GM21528 (cell line): ENCODE measurements at regions not wholly inside any gene's neighbourhood (a gene's known extent, or its start where the extent isn't known, plus 50 kb on each side); places are given as distances from the start of the nearest gene placed in this dataset.

Experiments
- ATAC-seq: cut with Tn5 transposase; IDR thresholded peaks from one replicate; pipeline ENCODE4 v1.9.1; 2021; ENCODE audit warnings: mild to moderate bottlenecking, moderate library complexity; ENCODE audit not compliant: unreplicated experiment, low FRiP score

GRCh38 chr5:173736923-173737412, 120.5 kb upstream of the BOD1 start:
- ATAC-seq: peak; percentile 70

- no peak for ATAC-seq
Observed at GRCh38 chr5:173739741-173740140, 123.3 kb upstream of the BOD1 start.

- ATAC-seq: no peak
Observed at GRCh38 chr5:173740400-173740799, 124.0 kb upstream of the BOD1 start.

- no peak for ATAC-seq
Observed at GRCh38 chr5:173741087-173741486, 124.6 kb upstream of the BOD1 start.

DNA sequence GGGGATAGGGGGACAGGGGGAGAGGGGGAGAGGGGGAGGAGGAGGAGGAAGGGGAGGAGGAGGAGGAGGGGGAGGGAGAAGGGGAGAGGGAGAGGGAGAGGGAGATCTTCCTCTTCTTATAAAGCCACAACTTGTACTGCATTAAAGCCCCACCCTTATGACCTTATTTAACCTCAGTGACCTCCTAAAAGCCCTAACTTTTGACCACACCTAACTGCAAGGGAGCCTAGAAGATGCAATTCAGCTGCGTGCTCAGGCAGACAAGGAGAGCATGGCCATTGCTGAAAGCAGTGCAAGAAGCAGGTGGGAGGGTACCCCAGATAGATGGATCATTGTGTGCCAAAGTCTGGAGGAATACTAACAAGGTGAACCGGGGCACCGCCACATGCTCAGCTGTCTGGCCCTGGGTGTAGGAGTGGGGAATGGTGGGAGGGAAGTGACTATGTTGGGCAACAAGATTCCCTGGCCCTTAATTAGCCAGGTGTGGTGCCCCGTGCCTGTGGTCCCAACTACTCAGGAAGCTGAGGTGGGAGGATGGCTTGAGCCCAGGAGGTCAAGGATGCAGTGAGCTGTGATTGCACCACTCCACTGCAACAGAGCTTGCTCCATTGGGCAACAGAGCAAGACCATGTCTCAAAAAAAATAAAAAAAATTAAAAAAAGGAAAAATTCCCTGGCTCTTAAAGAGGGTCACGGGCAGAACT, 125.4 kb upstream of the BOD1 start:
- ATAC-seq: no peak

GRCh38 chr5:173742432-173742816, 126.0 kb upstream of the BOD1 start:
- peak; percentile 60 for ATAC-seq

GRCh38 chr5:173743641-173744343, 127.3 kb upstream of the BOD1 start:
- ATAC-seq: peak; percentile 52

GRCh38 chr5:173744551-173744950, 128.1 kb upstream of the BOD1 start:
- no peak for ATAC-seq

DNA sequence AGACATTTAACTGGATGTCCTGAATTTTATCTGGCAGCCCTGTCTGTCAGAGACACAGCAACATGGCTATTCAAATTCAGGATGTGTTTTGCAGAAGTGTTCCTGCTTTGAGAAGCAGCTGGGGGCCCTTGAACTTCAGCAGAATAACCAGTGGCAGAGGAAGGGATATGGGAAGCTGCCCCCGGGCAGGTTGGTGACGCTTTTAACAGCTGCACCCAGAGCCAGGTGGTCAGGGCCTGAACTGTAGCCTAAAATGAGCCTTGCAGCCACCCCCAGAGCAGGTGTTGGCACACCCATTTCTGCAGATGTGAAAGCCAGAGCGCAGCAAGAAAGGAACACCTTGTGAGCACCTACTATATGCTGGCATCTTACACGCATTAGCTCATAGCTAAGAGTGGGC, 128.7 kb upstream of the BOD1 start:
- ATAC-seq: peak; percentile 54

DNA sequence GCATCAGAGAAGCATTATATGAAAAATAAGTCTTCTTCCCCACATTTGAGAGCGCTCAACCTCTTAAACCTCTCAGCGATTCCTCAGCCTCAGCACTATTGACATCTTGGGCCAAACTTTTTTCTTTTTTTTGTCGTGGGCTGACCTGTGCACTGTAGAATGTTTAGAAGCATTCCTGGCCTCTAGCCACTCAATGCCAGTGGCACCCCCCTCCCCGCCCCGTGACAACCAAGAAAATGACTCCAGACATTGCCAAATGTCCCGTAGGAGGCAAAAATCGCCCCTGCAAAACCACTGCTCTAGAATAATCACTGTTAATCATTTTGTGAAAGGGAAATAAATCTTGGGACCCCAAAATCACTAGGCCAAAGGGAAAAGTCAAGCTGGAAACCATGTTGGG, 129.1 kb upstream of the BOD1 start:
- ATAC-seq: no peak

DNA sequence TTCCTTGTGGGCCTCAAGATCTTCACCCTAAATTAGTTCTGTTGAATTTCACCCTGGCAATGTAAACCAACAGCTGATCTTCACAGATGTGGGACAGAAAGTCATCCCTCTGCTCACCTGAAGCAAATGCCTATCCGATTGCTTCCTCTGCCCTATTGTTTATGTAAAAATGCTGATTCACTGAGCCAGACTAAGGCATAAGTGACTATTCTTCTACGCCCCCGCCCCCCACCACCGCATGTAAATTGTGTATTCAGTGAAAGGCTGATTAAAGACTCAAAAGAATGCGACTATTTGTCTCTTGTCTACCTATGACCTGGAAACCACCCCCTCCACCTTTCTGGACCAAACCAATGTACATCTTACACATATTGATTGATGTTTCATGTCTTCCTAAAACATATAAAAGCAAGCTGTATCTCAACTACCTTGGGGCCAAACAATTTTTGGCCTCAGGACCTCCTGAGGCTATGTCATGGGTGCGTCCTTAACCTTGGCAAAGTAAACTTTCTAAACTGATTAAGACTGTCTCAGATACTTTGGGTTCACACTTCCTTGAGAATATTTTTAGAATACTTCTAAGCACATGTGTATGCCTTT, 129.7 kb upstream of the BOD1 start:
- no peak for ATAC-seq

DNA sequence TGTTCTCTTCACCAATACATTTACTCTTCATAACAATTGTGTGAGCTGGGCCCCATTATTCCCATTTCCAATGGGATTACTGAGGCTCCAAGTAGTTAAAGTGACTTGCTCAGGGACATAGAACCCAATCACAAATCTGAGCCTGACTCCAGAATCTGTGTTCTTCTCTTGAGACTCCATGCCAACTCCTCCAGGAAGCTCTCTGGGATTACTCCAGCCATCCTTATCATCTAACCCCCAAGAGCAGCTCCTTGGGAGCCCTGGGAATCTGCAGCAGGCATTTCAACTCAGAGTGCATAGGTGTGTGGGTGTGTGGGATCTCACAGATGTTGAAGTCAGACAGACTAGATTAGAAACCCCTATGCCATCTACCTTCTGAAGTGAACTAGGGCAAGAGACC, 131.4 kb upstream of the BOD1 start:
- ATAC-seq: no peak

DNA sequence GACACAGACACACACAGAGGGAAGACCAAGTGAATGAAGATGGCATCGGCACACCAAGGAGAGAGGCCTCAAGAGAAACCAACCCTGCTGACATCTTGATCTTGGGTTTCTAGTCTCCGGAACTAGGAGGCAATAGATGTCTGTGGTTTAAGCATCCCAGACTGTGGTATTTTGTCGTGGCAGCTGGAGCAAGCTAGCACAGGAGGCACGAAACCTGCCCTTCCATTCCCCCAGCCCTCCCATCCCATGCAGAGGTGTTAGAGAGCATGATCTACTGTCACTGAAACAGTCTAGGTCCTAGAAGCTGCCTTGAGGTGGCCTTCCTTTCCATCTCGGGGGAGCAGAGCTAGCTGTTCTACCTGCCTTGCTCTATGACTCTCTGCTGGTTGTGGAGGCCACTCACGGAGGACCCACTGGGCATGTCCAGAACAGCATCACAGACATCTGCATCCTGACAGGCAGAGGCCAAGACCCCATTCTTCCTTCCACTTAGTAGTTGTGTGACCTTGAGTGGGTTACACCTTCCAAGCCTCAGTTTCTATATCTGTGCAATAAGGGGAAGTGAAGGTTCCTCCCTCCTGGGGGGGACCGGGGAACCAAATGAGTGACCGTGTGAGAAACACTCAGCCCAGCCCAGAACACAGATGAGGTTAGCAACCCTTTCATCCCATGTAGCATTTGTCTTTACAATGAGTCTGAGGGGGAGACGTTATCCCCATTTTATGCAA, 134.3 kb upstream of the BOD1 start:
- no peak for ATAC-seq

DNA sequence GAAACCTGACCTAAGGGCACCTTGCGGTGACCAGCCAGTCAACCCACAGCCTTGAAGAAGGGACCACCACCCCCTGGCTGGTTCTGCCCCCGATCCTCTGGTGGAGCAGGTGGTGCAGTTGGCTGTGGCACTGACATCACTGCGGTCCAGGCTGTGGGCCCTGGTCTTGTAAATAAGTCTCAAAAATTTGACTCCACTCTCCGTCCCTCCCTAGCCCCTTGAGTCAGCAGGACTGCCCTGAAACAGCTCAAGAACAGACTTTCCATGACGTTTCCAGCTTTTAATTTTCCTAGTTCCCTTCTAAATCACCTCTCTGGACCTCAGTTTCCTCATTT, 134.8 kb upstream of the BOD1 start:
- no peak for ATAC-seq

- no peak for ATAC-seq
Observed at GRCh38 chr5:173752653-173753052, 135.5 kb upstream of the CPEB4 start.

GRCh38 chr5:173753307-173754168, 134.6 kb upstream of the CPEB4 start:
- ATAC-seq: no peak

- no peak for ATAC-seq
Observed at GRCh38 chr5:173755319-173755718, 132.8 kb upstream of the CPEB4 start.

DNA sequence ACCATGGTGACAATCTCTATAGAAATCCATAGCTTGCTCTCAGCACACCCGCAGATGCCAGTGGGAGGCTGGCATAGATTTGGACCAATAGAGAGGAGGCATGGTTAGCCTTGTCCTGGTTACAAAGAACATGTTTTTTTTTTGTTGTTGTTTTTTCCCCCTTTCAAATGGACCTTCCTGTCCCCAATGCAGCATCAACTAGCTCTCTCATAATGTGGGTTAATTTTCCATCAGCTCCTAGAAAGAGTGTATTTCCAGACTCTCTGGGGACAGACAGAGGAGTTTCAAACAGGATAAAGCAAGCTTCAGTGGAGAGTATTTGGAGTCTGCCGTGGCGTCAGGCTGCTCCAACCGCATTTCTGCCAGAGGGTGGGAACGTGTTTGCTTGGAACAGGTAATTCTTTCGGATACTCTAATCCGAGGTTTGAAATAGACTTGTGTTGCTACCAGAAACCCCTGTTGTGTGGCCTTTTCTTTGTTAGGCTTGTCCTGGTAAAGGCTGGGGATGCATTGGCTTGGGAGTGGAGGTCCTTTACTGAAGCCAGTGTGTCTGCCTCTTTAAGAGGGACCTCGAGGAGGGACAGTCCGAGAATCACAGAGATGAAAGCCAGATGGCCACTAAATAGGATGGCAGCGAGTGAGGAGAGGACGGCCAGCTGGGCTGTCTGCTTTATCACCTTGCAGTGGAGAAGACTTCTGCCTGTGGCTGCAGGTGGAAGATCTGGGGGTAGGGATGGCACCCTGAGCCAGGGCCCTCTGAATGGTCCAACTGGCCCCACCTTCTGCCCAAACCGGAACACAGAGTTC, 130.5 kb upstream of the CPEB4 start:
- ATAC-seq: no peak

DNA sequence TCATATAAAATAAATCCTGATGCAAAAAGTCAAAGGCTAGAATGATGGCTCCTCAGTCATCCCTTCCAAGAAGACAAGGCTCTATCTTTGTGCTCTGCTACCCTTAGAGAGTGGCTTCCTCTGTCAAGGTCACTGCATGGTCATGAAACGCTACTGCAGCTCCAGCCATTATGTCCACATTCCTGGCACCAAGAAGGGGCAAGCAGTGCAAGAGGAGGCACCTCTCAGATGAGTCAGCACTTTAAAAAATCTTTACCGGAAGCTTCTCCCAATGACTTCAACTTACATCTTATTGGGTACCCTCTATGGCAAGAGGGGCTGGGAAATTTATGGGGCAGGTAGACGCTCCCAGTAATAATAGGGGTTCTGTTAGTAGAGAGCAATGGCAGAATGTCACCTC, 129.5 kb upstream of the CPEB4 start:
- ATAC-seq: no peak
